HG03095 (cell line): ENCODE measurements at regions not wholly inside any gene's neighbourhood (a gene's known extent, or its start where the extent isn't known, plus 50 kb on each side); places are given as distances from the start of the nearest gene placed in this dataset.

ENCODE experiments used
- ATAC-seq: cut with Tn5 transposase; IDR thresholded peaks from one replicate; pipeline ENCODE4 v1.9.1; 2021; ENCODE audit warnings: moderate library complexity; ENCODE audit not compliant: unreplicated experiment

DNA sequence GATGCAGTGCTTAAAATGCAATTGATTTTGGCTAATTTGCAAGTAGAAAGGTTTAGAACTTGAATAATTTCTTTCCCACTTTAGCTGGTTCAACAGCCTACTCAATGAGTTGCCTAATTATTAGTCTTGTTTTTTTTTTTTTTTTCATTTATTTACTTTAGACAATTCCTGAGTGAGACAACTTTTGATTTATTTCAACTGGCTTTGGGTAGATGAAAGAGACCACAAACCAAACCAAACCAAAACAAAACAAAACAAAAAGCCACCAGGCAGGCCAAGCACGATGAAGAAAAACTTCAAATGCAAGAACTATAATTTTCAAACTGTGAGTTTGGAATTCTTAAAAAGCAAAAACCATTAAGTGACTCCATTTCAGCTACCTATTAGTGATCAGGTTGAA, 469.9 kb downstream of the GBE1 start:
- ATAC-seq = no peak

DNA sequence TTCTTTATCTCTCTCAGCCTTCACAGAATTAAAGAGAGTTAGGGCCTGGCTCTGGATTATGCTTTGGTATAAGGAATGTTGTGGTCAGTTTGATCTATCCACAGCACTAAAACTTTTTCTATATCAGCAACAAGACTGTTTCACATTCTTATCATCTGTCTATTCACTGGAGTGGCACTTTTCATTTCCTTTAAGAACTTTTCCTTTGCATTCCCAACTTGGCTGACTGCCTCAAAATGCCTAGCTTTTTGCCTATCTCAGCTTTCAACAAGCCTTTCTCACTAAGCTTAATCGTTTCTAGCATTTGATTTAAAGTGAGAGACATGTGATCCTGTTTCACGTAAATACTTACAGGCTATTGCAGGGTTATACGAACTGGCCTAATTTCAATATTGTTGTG, 471.8 kb downstream of the GBE1 start:
- ATAC-seq = no peak

DNA sequence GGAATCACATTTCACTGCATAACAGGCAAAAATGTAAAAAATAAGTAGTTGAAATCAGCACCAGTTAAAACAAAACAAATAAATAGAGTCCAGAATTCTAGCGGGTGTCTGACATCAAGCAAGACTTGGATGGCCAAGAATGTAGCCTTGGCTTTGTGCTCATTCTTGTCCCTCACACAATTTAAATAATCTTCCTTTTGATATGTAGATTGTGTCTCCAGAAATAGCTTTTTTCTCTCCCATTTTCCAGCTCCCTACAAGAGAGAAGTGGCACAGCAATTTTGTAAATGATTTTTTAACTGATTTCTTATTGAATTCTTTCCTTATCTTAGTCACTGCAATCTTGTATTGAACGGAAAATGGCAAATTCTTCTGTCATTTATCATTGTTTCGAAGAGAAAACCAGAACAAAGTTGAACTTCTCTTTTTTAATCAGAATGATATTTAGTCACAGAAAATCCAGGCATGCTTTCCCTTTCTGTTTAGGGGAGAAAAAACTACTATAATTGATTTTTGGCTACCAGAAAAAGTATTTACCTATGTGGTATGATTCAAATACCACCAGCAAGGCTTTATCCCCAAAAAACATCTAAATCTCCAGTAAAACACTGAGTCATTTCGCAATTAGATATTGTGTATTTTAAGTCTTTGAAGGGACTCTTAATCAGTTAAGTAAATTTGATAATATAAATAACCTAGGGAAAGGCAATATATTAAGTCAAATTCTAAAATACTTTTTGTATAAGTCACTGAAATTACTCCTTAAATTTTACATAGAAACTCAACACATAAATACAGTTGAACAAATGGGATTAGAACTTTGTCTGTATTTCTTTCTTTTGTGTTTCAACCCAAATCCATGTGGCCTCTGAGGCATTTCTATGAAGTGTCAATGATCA, 481.7 kb downstream of the GBE1 start:
- ATAC-seq = no peak

DNA sequence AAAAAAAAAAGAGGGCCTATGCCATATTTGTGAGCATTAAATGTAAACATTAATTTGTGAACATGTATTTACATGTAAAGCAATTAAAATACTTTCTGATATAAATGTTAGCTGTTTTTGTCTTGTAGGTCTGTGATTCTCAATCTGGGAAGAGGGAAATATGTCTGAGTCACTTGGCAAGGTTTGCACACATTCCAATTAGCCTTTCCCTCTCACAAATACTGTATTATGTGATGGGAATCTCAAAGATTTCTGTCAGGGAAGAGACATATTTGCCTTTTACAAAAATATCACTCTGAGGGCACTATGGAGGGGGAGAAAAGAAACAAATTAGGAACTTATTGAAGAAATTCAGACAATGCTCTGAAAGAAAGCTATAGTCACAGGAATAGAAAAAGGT, 483.6 kb downstream of the GBE1 start:
- no peak for ATAC-seq

DNA sequence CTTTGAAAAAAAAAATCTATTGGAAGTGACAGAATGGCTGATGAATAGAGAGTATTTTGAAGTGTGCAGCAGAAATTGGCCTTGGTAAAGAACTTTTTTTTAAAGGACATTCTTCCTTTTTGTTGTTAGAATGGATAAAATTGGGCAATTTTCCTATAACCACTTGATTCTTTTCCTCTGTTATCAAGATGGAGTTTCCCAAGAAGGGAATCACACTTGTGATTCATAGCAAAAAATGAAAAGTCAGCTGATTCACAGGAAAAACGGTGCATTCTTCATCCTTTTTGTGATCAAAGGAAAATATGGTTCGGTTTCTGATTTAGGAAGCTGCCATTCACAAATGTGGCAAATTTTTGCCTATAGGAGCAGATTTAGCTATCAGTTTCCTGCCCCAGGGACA, 486.8 kb downstream of the GBE1 start:
- ATAC-seq = no peak

DNA sequence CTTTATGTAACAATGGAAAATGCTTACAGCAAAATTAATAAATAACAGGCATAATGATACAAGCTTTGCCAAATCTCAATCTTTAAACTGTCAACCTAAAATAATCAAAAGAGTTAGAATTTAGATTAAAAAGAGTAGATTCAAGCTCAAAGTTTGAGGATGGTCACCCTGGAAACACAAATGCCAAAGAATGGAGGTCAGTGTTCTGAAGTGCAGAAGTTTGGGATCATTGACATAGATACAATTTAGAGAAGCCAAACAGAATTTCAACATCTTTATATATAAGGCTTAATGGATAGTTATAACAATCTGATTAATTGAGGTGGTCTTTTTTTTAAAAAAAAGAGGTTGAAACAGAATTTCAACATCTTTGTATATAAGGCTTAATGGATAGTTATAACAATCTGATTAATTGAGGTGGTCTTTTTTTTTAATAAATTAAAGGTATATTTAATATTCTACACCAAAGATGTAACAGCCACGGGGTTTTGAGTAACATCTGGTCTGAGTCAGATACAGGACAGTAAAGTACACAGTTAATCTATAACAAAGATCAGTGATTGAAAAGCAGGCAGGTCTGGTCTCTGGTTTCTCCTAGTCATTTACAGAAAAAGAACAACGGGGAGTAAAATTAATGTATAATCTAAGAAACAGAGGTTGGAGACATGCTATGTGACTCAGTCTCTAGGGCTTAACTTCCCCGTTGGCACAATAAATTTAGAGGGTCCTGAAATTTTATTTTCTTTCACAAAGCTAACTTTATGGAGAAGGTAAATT, 490.7 kb downstream of the GBE1 start:
- peak; percentile 96 for ATAC-seq

DNA sequence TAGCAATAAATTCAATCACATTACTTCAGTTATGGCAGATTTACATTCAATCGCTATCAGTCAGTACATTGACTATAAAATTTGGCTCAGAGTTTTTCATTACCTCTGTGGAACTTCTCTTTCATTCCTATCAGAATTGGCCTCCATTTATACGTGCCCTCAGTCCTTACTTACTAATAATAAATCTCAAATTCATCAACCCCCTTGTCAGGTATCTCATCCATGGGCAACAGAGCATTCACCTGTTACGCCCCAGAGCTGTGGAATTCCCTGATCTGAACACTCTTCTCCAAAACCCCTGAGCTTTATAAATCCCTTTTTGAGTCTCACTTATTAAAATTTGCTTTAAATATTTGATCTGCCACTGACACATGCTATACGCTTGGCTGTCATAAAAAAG, 492.9 kb downstream of the GBE1 start:
- ATAC-seq = no peak

DNA sequence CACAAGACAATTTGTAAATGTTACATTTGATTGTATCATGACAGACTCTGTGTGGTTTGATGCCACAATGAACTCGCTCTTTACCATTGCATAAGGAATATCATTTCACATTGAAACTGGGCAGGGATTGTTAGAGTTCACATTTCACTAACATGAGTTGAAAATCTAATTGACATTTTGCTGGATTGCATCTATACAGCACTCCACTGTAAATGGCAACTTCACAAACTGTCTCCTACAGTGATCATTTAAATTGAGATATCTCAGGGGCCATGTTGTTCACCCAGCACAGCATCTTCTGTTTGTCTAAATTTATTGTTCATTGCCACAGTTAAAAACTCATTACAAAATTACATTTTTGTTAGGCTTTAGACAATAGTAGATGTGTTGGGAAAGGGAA, 499.4 kb downstream of the GBE1 start:
- ATAC-seq = no peak

DNA sequence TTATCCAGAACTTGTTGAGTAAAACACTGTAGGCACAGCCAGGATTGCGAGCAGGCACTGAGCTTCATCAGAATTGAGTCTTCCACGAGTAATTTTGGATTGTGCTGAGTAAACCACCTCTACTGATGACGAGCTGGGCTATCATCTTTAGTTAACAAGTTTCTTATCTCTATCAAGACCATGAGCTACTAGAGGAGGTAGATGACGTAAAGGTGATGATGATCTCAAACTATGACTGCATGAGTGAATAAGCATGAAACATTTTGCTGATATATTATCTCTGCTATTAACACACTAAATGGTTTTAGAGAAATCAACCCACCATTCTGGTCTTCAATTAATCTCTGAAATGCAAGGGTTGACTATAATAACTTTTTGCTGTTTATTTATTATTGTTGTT, 506.0 kb downstream of the GBE1 start:
- ATAC-seq = no peak

DNA sequence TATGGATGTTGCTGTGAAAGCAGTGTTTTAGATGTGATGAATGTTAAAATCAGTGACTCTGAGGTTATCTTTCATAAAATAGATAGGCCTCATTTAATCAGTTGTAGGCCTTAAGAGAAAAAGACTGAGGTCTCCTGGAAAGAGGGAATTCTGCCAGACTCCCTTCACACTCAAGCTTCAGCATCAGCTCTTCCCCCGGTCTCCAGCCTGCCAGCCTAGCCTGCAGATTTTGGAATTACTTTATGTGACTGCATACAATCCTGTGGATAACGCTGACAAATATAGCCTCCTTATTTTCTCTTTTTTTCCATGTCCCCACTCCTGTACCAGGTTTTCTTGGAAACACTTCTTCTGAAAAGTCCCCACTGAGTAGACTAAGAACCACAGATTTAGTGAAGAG, 510.3 kb downstream of the GBE1 start:
- no peak for ATAC-seq

DNA sequence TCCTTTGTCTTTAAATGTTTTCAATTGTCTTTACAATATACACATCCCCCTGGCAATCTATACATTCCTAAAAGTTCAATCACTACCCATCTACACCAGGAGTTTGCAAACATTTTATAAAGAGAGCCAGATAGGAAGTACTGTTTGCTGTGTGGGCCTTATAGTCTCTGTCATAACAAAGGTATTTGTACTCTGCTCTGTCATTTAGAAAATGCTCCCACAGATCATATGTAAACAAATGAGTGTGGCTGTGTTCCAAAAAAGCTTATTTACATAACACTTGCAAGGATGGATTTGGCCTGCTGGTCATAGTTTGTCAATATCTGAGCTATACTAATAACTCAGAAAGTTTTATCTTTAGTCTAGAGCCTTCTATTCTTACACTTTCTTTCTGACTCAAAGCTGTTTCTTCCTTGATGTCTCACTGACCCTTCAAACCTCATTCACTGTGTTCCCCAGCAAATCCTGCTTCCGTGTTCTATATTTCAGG, 511.9 kb downstream of the GBE1 start:
- ATAC-seq = peak; percentile 82

DNA sequence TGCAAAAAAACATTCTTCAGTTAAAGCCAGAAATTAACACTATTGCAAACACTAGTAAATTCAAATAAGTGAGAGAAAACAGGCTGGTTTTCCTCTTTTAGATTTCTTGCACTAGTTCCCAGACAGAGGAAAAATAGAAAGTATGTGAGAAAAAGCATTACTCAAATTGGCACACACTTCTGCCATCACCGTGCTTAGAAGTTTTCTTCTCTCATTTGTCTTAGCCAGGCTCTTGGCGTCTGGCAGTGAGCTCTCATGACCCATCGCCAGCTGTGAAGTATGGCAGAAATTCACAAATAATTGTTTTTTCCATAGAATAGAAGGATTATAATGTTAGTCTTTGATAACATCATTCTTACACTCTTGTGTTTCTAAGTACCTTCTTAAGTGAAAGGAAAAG, 515.9 kb downstream of the GBE1 start:
- no peak for ATAC-seq

DNA sequence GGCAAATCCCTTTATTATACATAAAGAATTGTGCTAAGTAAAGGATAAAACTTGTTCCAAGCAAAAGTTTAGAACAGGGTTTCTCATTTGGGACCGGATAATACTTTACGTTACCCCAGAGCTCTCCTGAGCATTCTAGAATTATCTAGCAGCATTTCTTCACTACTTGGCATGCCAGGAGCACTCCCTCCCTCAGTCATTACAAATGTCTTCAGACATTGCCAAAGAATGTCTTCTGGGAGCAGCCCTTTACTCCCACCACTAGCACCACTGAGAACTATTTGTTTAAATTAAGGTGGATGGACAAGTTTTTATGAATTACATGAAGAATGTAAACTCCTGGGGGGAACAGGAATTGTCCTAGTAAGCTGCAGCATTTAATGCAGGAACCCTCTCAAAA, 516.4 kb downstream of the GBE1 start:
- no peak for ATAC-seq

DNA sequence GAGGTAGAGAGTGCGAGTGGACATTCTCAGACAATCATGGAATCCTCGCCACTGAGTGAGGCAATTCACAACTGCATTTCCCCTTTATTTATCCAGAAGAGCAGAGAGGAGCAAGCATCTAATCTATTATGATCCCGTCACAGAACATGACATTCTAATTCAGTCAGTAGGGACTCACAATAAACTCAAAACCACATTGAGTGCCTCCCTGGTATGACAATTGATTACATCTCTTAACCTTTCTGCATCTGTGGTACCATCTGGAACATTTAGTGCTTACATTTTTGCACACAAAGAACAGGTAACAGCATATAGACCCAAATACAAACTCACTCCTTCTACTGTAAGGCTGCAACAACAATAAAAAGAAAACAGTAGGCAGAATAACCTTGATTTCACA, 517.2 kb downstream of the GBE1 start:
- ATAC-seq = no peak

DNA sequence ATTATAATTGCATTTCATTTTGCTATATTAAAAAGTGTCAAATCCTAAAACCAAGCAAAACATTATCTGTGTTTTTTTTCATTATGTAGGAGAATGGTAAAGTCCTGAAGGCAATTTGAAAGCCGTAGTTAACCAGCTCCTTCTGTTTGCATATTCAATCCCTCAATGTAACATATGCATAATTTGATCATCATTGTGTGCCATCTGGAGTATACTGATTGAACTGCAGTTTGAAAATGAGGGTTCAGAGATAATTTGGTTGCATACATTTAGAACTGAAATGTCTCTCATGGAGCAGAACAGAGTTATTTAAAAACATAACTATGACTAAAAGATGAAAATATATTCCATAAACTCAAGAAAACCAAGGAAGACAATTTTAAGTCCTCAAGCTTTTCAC, 518.6 kb downstream of the GBE1 start:
- no peak for ATAC-seq

DNA sequence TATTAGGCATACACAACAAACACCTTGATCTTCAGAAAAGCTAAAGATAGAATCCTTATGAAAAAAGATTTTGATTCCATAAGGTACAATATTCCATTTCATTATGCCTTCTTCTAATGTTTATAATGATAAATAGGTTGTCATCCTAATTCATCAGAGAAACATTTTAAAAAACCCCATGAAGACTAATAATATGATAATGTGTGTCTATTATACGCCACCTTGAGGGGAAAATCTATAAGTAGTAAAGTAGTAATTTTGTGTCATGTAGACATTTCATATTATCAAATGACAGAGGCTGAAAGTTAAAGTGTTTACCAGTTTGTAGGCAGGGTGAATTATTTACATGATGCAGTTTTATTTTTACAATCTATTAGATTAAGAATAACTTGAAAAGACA, 524.3 kb downstream of the GBE1 start:
- no peak for ATAC-seq

DNA sequence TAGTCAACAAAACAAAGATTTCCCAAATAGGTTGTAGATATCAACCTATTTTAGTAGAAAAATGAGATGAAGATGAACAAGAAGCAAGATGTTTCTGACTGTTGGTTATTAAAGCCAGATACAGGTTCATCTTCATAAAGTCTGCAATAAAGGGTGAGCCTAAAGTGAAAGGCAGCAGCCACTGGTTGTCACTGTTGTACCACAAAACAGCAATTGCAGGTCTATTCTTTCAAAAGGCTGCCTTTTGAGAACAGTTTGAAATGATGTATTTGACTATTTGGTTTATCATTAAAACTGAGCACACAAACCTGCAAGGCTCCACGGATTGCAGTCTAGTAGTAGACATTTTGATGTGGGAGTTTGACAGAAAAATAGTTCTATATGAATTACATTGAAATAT, 543.4 kb downstream of the GBE1 start:
- no peak for ATAC-seq

DNA sequence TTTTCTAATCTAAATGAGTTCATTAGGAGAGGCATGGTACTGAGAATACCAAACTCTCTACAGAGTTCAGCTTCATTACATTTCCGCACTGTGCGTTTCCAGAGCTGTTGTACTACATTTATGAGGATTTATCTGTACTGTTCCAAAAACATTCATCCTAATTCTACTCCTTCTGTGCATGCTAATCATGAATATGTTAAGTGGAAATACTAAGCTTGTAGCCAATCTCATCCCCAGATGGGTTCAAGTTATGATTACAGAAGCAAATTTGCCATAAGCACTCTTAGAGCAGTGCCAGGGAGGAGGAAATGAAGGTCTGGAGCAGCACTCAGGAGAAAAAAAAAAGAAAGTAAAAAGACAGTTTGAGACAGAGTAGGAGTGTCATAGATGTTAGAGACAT, 544.3 kb downstream of the GBE1 start:
- no peak for ATAC-seq

DNA sequence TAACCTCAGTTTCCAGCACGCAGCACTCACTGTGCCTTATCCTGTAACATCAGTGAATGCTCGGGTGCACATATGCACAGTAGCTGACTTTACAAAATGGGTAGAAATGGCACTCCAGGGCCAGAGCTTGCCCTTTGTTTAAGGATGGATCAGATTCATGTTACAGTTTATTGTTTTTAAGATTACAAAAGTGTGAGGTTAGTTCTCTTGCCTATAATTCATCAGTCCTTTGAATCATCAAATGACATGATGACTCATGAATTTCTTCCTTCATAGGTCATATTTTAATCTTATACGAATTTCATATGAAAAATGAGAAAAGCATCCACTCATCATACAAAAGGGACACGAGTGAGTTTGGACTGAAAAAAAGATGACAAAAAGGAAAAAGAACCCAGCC, 545.3 kb downstream of the GBE1 start:
- no peak for ATAC-seq

DNA sequence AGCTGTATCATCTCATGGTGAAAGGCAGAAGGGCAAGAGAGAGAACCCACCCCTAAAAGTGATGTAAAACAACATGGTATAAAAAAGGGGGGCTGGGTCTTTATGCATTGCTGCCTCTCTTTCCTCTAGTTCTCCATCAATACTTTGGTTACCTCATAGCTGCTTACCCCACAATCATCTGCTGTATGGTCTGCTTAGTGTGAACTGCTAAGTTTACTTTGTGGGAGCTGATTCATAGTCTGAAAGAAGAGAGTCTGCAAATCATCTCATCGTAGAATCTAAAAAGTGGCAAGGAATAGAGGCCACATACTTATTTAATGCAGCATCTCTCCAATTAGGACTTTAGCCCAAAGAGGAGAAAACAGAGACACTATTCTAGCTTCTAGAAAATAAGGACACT, 546.8 kb downstream of the GBE1 start:
- ATAC-seq = no peak

DNA sequence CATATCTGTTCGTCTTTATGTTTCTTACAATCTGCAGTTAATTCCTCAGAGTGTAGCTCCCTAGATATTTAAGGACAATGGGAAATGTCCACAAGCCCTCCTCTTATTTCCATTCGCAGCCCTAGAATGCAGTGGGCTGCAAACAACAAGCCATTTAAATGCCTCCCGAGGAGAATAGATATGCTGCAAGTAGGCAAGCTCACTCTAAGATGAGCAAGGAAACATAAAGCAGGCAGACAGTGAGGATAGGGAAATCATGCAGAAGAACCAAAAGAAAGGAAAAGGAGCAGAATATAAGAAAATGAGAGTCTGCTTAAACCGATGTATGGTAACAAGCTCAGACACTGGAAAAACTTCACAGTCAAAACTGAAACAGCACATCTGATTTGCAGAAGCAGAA, 561.9 kb downstream of the GBE1 start:
- ATAC-seq = no peak

DNA sequence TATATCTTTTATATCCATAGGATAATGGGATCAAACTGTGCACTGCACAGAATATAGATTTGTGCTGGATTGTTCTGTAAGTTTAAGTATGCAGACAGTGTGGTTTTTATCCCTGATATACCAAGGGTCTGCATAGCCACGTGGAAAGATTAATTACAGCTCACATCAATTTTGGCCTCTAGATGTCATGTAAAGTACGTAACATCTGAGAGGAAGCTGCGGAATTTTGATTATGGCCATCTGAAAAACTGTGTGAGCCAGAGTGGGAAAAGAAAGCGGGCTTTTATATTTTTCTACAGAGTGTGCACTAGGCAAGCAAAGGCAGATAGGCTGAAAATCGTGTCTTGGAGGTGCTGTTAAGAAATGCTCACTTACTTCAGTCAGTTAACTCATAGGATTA, 562.7 kb downstream of the GBE1 start:
- ATAC-seq = no peak
